Testis (tissue), 2 donors: ENCODE measurements at regions not wholly inside any gene's neighbourhood (a gene's known extent, or its start where the extent isn't known, plus 50 kb on each side); places are given as distances from the start of the nearest gene placed in this dataset.

Experiments used
- POLR2A ChIP-seq: fragments of 450-650 bp; IDR thresholded peaks from one replicate; pipeline ENCODE4 v1.6.1; 2017; ENCODE audit warnings: antibody characterized with exemption, mild to moderate bottlenecking, moderate library complexity
- TF ChIP-seq, protein P1 (sequence below), 3 experiments: fragments of 450-650 bp in 2 of 3; fragments of 200-600 bp in 1 of 3; sonication (generic) in 1 of 3; IDR thresholded peaks; one replicate each; pipeline ENCODE4 v1.5.1; 2016 to 2019; ENCODE audit warnings: antibody characterized with exemption in 3 of 3, mild to moderate bottlenecking in 2 of 3, moderate library complexity in 1 of 3

DNA sequence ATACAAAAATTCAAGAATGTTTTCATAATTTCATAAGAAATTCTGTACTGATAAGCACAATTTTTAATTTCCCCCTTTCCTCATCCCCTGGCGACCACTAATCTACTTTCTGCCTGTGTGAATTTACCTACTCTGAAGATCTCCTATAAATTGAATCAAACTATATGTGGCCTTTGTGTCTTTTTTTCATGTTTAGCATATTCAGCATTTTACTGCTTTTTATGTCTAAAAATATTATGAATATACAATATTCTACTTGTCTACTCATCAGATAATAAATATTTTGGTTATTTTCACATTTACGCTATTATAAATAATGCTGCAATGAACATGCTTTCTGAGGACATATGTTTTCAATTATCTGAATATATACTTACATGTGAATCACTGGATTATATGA, 144.8 kb downstream of the CYLC2 start:
- TF ChIP-seq, protein P1, sequence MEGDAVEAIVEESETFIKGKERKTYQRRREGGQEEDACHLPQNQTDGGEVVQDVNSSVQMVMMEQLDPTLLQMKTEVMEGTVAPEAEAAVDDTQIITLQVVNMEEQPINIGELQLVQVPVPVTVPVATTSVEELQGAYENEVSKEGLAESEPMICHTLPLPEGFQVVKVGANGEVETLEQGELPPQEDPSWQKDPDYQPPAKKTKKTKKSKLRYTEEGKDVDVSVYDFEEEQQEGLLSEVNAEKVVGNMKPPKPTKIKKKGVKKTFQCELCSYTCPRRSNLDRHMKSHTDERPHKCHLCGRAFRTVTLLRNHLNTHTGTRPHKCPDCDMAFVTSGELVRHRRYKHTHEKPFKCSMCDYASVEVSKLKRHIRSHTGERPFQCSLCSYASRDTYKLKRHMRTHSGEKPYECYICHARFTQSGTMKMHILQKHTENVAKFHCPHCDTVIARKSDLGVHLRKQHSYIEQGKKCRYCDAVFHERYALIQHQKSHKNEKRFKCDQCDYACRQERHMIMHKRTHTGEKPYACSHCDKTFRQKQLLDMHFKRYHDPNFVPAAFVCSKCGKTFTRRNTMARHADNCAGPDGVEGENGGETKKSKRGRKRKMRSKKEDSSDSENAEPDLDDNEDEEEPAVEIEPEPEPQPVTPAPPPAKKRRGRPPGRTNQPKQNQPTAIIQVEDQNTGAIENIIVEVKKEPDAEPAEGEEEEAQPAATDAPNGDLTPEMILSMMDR (IDR thresholded peaks at IDR 0.05): no peak
- TF ChIP-seq POLR2A: no peak
